IMR-90 (cell line): ENCODE measurements at regions not wholly inside any gene's neighbourhood (a gene's known extent, or its start where the extent isn't known, plus 50 kb on each side); places are given as distances from the start of the nearest gene placed in this dataset.

ENCODE experiments used
- ATAC-seq: fragments of 200-7000 bp; cut with Tn5 transposase; 2 replicates; pipeline ENCODE4 v1.9.1; 2020; ENCODE audit warnings: low read depth, mild to moderate bottlenecking, moderate library complexity
- BruUV-seq: library from RNA; stranded (reverse); fragments of 400-500 nt; replicated peaks from 2 replicates; lab custom pipeline; 2021; lab: Mats Ljungman, UMichigan
- CTCF ChIA-PET: fragments of 300-600 bp; formaldehyde crosslinking; extraction: SDS; loops from one replicate; lab custom pipeline; 2021; ENCODE audit warnings: antibody characterized with exemption; lab: Yijun Ruan, JAX
- POLR2A ChIA-PET: fragments of 300-600 bp; sonication (Branson Sonifier 250); formaldehyde crosslinking; loops from one replicate; lab custom pipeline; 2022; ENCODE audit warnings: antibody characterized with exemption; ENCODE audit not compliant: unreplicated experiment; lab: Charles Lee
- DNase-seq: peaks from one replicate; pipeline ENCODE4 v3.0.0; 2013
- H2AFZ ChIP-seq: replicated peaks from 2 replicates; pipeline ENCODE3; 2013; ENCODE audit warnings: low read length, mild to moderate bottlenecking; ENCODE audit not compliant: poor library complexity
- H2AK5ac ChIP-seq: 2 replicates; pipeline ENCODE4 v1.6.1; 2013; ENCODE audit warnings: low read depth, low read length, inconsistent platforms
- H2AK9ac ChIP-seq: replicated peaks from 2 replicates; pipeline ENCODE3; 2013; ENCODE audit warnings: mild to moderate bottlenecking, low read depth, low read length, moderate library complexity; ENCODE audit not compliant: poor library complexity
- H2BK120ac ChIP-seq: 2 replicates; pipeline ENCODE4 v1.6.1; 2013; ENCODE audit warnings: low read depth, low read length, inconsistent platforms
- H2BK15ac ChIP-seq: 3 replicates; pipeline ENCODE4 v1.6.1; 2013; ENCODE audit warnings: low read depth, low read length, inconsistent platforms
- H2BK20ac ChIP-seq: 2 replicates; pipeline ENCODE4 v1.6.1; 2013; ENCODE audit warnings: low read depth, mild to moderate bottlenecking, inconsistent platforms, low read length, moderate library complexity
- H2BK5ac ChIP-seq: 2 replicates; pipeline ENCODE4 v1.6.1; 2013; ENCODE audit warnings: mild to moderate bottlenecking, low read depth, low read length, inconsistent platforms; ENCODE audit not compliant: poor library complexity, severe bottlenecking
- H3K14ac ChIP-seq: replicated peaks from 2 replicates; pipeline ENCODE4 v1.6.1; 2013; ENCODE audit warnings: low read depth, low read length, inconsistent platforms
- H3K18ac ChIP-seq: 2 replicates; pipeline ENCODE4 v1.6.1; 2013; ENCODE audit warnings: low read depth, low read length, control low read depth
- H3K23ac ChIP-seq: 2 replicates; pipeline ENCODE4 v1.6.1; 2013; ENCODE audit warnings: low read depth, low read length, inconsistent platforms
- H3K27ac ChIP-seq: 2 replicates; pipeline ENCODE4 v1.5.1; 2013; ENCODE audit warnings: mild to moderate bottlenecking, control low read depth, low read length; ENCODE audit not compliant: insufficient read depth
- H3K27me3 ChIP-seq: 2 replicates; pipeline ENCODE4 v1.6.1; 2013; ENCODE audit warnings: low read length; ENCODE audit not compliant: control insufficient read depth, insufficient read depth
- H3K36me3 ChIP-seq: 2 replicates; pipeline ENCODE4 v1.6.1; 2013; ENCODE audit warnings: low read length, mixed read lengths; ENCODE audit not compliant: control insufficient read depth, insufficient read depth
- H3K4ac ChIP-seq: 2 replicates; pipeline ENCODE4 v1.6.1; 2013; ENCODE audit warnings: low read depth, low read length, inconsistent platforms
- H3K4me1 ChIP-seq: 2 replicates; pipeline ENCODE4 v1.6.1; 2013; ENCODE audit warnings: low read length, mixed read lengths; ENCODE audit not compliant: control insufficient read depth, insufficient read depth
- H3K4me2 ChIP-seq: 2 replicates; pipeline ENCODE4 v1.6.1; 2013; ENCODE audit warnings: low read depth, mild to moderate bottlenecking, control low read depth, low read length, moderate library complexity
- H3K4me3 ChIP-seq: 2 replicates; pipeline ENCODE4 v1.5.1; 2013; ENCODE audit warnings: low read depth, mild to moderate bottlenecking, control low read depth, low read length, moderate library complexity; ENCODE audit not compliant: insufficient read depth
- H3K56ac ChIP-seq: 2 replicates; pipeline ENCODE4 v1.6.1; 2013; ENCODE audit warnings: low read length, inconsistent platforms; ENCODE audit not compliant: insufficient read depth; ENCODE audit errors: extremely low read depth
- H3K79me1 ChIP-seq, 2 experiments: 2 replicates each; pipeline ENCODE4 v1.6.1; 2013; ENCODE audit warnings: low read length in 2 of 2, inconsistent platforms in 1 of 2, low read depth in 1 of 2
- H3K9ac ChIP-seq: 2 replicates; pipeline ENCODE4 v1.6.1; 2013; ENCODE audit warnings: low read depth, low read length, control low read depth
- H3K9me1 ChIP-seq: 2 replicates; pipeline ENCODE4 v1.6.1; 2013; ENCODE audit warnings: low read length, inconsistent platforms; ENCODE audit not compliant: insufficient read depth
- H3K9me3 ChIP-seq: 2 replicates; pipeline ENCODE4 v1.6.1; 2013; ENCODE audit warnings: low read length; ENCODE audit not compliant: control insufficient read depth, insufficient read depth
- H4K20me1 ChIP-seq: 2 replicates; pipeline ENCODE4 v1.6.1; 2013; ENCODE audit warnings: low read length, inconsistent platforms; ENCODE audit not compliant: insufficient read depth
- H4K5ac ChIP-seq: 2 replicates; pipeline ENCODE4 v1.6.1; 2013; ENCODE audit warnings: mild to moderate bottlenecking, low read depth, low read length, control low read depth
- H4K8ac ChIP-seq, 2 experiments: 2 replicates each; pipeline ENCODE4 v1.6.1; 2013; ENCODE audit warnings: low read depth in 2 of 2, low read length in 2 of 2, control low read depth in 1 of 2, inconsistent platforms in 1 of 2
- H4K91ac ChIP-seq: 2 replicates; pipeline ENCODE4 v1.6.1; 2013; ENCODE audit warnings: low read depth, low read length, inconsistent platforms; ENCODE audit not compliant: insufficient read depth
- CEBPB ChIP-seq: IDR thresholded peaks from 2 replicates; pipeline ENCODE4 v1.6.1; 2012; ENCODE audit warnings: low read depth, low read length, improper control_type of control experiment
- ELK1 ChIP-seq: fragments of 150-350 bp; IDR thresholded peaks from 2 replicates; pipeline ENCODE4 v1.6.1; 2016; ENCODE audit warnings: low read depth, mild to moderate bottlenecking, low read length, moderate library complexity, borderline replicate concordance
- FOS ChIP-seq: fragments of 150-350 bp; IDR thresholded peaks from 2 replicates; pipeline ENCODE4 v1.6.1; 2016; ENCODE audit warnings: low read depth, low read length
- NFE2L2 ChIP-seq: fragments of 150-350 bp; IDR thresholded peaks from 2 replicates; pipeline ENCODE4 v1.6.1; 2016; ENCODE audit warnings: low read depth, mild to moderate bottlenecking, low read length
- POLR2A ChIP-seq: IDR thresholded peaks from 2 replicates; pipeline ENCODE4 v1.6.1; 2012; ENCODE audit warnings: mild to moderate bottlenecking, low read depth, low read length
- RAD21 ChIP-seq: IDR thresholded peaks from 2 replicates; pipeline ENCODE4 v1.6.1; 2012; ENCODE audit warnings: low read length, improper control_type of control experiment
- RCOR1 ChIP-seq: IDR thresholded peaks from 2 replicates; pipeline ENCODE4 v1.6.1; 2012; ENCODE audit warnings: mild to moderate bottlenecking, low read length, improper control_type of control experiment; ENCODE audit not compliant: insufficient replicate concordance
- RFX5 ChIP-seq: IDR thresholded peaks from 2 replicates; pipeline ENCODE4 v1.8.0; 2012; ENCODE audit warnings: low read depth, mild to moderate bottlenecking, low read length, moderate library complexity
- SMC3 ChIP-seq: fragments of 150-350 bp; IDR thresholded peaks from 2 replicates; pipeline ENCODE4 v1.6.1; 2016; ENCODE audit warnings: low read depth, mild to moderate bottlenecking, antibody characterized with exemption, low read length, moderate library complexity
- WGBS, 2 experiments: methylation state at CpG; one replicate each; pipeline versions ENCODE4 v1.1.5 to v1.1.7; 2013; ENCODE audit warnings: missing lambda C conversion rate in 2 of 2; ENCODE audit not compliant: insufficient read length in 1 of 2; ENCODE audit errors: extremely low coverage in 2 of 2; 5-methylcytosine and 5-hydroxymethylcytosine counted together
- dilution Hi-C: fragments of 300-500 bp; cut with HindIII; formaldehyde crosslinking; loops from one replicate; pipeline ENCODE4 v1.14.3; 2018; ENCODE audit warnings: low sequenced_read_pairs; ENCODE audit not compliant: unreplicated experiment
- in situ Hi-C: fragments of 300-500 bp; cut with MboI; formaldehyde crosslinking; loops from 3 replicates; pipeline ENCODE4 v1.14.3; 2019; ENCODE audit warnings: low sequenced_read_pairs, inconsistent platforms, mixed read lengths
- intact Hi-C: fragments of 100-400 bp; cut with micrococcal nuclease; formaldehyde crosslinking; loops from 2 replicates; pipeline ENCODE4 v1.10.0; 2022
- TF ChIP-seq, protein P1 (sequence below): conservative IDR thresholded peaks from 2 replicates; pipeline ENCODE4 v1.5.1; 2012; ENCODE audit warnings: mild to moderate bottlenecking, low read depth, low read length, improper control_type of control experiment

DNA sequence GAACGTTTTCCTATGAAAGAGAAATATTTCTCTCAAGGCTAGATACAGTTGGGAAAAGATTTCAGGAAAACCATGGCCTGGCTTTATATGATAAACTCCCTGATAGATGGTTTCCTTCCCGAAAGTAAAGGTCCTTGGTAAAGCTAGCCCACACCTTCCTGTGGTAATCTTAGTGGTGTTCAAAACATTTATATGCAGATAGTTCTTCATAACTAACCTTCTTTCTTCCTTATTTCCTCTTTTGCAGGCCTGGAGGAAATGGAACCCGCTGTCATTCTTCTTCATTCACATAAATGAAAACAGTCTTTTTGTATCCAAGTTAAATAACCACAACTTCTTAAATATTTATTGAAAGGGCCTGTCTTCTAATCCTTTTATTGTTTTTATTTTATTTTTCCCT, 474.0 kb upstream of the ACTBL2 start:
- ATAC-seq = no peak
- no peak overlapping the region for H2AFZ ChIP-seq
- no peak overlapping the region for H3K4ac ChIP-seq
- no peaks in the 10 kb centered on the region for H3K9me1 ChIP-seq
- H3K36me3 ChIP-seq = no peaks in the 10 kb centered on the region
- TF ChIP-seq ELK1 (no peak), POLR2A (no peak), FOS (no peak), NFE2L2 (no peak), RAD21 (no peak), CEBPB (no peak), SMC3 (no peak), RCOR1 (no peak), RFX5 (no peak)
- TF ChIP-seq, protein P1, sequence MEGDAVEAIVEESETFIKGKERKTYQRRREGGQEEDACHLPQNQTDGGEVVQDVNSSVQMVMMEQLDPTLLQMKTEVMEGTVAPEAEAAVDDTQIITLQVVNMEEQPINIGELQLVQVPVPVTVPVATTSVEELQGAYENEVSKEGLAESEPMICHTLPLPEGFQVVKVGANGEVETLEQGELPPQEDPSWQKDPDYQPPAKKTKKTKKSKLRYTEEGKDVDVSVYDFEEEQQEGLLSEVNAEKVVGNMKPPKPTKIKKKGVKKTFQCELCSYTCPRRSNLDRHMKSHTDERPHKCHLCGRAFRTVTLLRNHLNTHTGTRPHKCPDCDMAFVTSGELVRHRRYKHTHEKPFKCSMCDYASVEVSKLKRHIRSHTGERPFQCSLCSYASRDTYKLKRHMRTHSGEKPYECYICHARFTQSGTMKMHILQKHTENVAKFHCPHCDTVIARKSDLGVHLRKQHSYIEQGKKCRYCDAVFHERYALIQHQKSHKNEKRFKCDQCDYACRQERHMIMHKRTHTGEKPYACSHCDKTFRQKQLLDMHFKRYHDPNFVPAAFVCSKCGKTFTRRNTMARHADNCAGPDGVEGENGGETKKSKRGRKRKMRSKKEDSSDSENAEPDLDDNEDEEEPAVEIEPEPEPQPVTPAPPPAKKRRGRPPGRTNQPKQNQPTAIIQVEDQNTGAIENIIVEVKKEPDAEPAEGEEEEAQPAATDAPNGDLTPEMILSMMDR = no peak
- no peak overlapping the region for H2AK5ac ChIP-seq
- WGBS, 2 experiments = no CpG with 5 or more reads among the region's 3 CpGs
- CTCF ChIA-PET = interaction anchor here (1.2 kb wide), 1 partner anchor 9 kb away, joined by 4 read pairs; no protein-coding TSS in a partner anchor
- H4K8ac ChIP-seq = no peak overlapping the region
- H2BK20ac ChIP-seq = no peak overlapping the region
- H3K4me1 ChIP-seq = no peaks in the 10 kb centered on the region
- dilution Hi-C loops = no loop called here
- H4K91ac ChIP-seq = no peak overlapping the region
- no peaks in the 10 kb centered on the region for H3K79me1 ChIP-seq
- H3K23ac ChIP-seq = no peak overlapping the region
- H3K4me2 ChIP-seq = no peak overlapping the region
- H3K27me3 ChIP-seq = no peaks in the 10 kb centered on the region; the same call in 1 of the 2 replicates
- no peaks in the 10 kb centered on the region for H4K20me1 ChIP-seq
- POLR2A ChIA-PET = no interaction called here
- no peak for DNase-seq
- H2BK5ac ChIP-seq = no peak overlapping the region
- H3K14ac ChIP-seq = no peak overlapping the region
- no peaks in the 10 kb centered on the region for H3K9me3 ChIP-seq
- H4K5ac ChIP-seq = no peak overlapping the region
- no peak overlapping the region for H3K56ac ChIP-seq
- H2BK120ac ChIP-seq = no peak overlapping the region
- no TSS peak for BruUV-seq
- H3K4me3 ChIP-seq = no peak overlapping the region
- no peak overlapping the region for H3K27ac ChIP-seq
- in situ Hi-C loops = no loop called here
- H3K9ac ChIP-seq = no peak overlapping the region
- H3K18ac ChIP-seq = no peak overlapping the region
- intact Hi-C loops = no loop called here
- no peak overlapping the region for H2BK15ac ChIP-seq
- H2AK9ac ChIP-seq = no peak overlapping the region
